ENCODE measurements at regions not wholly inside any gene's neighbourhood (a gene's known extent, or its start where the extent isn't known, plus 50 kb on each side); places are given as distances from the start of the nearest gene placed in this dataset.

DNA sequence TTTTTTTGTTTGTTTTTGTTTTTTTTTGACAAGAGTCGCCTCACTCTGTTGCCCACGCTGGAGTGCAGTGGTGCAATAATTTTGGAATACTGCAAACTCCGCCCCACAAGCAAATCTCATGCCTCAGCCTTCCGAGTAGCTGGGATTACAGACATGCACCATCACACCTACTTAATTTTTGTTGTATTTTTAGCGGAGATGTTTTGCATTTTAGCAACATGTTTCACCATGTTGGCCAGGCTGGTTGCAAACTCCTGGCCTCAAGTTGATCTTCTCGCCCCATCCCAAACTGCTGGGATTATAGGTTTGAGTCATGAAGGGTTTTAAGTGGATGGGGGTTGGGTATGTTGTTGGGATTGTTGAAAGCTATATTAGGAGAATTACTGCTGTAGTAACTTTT is 270.9 kb upstream of the LCORL start:
- Histone ChIP-seq H3K79me2 (ENCODE audit: insufficient read depth, low read length) (no peaks in the 10 kb centered on the region), H3K36me3 (replicated peaks in 1 of 2; ENCODE audit: control insufficient read depth in 1 of 2, insufficient read depth in 2 of 2, low read length in 2 of 2) (no peaks in the 10 kb centered on the region), H2AFZ (ENCODE audit: insufficient read depth, low read depth, low read length, poor library complexity, severe bottlenecking) (no peak overlapping the region), H3K4me1 (ENCODE audit: control insufficient read depth in 1 of 2, insufficient read depth in 2 of 2, low read length in 2 of 2) (no peaks in the 10 kb centered on the region), H3K4me3 (replicated peaks in 1 of 3; ENCODE audit: low read depth in 2 of 3, low read length in 3 of 3) (no peak overlapping the region), H4K20me1 (ENCODE audit: insufficient read depth, low read length) (no peaks in the 10 kb centered on the region), H3K9me3 (replicated peaks in 1 of 2; ENCODE audit: control insufficient read depth in 1 of 2, insufficient read depth in 1 of 2, low read length in 2 of 2) (peaks cover 4 to 5% of the 10 kb centered on the region in 2 donors), H3K4me2 (replicated peaks; ENCODE audit: extremely low read depth, low read length, poor library complexity, severe bottlenecking) (no peak overlapping the region), H3K27me3 (ENCODE audit: control insufficient read depth in 2 of 2, insufficient read depth in 2 of 2, low read length in 2 of 2) (no peaks in the 10 kb centered on the region), H3K9ac (ENCODE audit: insufficient read depth, low read length, poor library complexity, severe bottlenecking) (no peak overlapping the region), H3K27ac (ENCODE audit: low read depth in 1 of 2, low read length in 2 of 2) (no peak overlapping the region)
- DNase-seq, result no peak
- no peak overlapping the region for H3K27ac Mint-ChIP-seq
- H3K4me1 Mint-ChIP-seq, result no peaks in the 10 kb centered on the region
- peaks cover 0 to 6% (median 2%) of the 10 kb centered on the region in 7 donors for H3K9me3 Mint-ChIP-seq
- WGBS (ENCODE audit: insufficient coverage), result 73% methylated on average over 1 of the region's 6 CpGs
- H3K36me3 Mint-ChIP-seq, result no peaks in the 10 kb centered on the region
- TF ChIP-seq, protein P1, sequence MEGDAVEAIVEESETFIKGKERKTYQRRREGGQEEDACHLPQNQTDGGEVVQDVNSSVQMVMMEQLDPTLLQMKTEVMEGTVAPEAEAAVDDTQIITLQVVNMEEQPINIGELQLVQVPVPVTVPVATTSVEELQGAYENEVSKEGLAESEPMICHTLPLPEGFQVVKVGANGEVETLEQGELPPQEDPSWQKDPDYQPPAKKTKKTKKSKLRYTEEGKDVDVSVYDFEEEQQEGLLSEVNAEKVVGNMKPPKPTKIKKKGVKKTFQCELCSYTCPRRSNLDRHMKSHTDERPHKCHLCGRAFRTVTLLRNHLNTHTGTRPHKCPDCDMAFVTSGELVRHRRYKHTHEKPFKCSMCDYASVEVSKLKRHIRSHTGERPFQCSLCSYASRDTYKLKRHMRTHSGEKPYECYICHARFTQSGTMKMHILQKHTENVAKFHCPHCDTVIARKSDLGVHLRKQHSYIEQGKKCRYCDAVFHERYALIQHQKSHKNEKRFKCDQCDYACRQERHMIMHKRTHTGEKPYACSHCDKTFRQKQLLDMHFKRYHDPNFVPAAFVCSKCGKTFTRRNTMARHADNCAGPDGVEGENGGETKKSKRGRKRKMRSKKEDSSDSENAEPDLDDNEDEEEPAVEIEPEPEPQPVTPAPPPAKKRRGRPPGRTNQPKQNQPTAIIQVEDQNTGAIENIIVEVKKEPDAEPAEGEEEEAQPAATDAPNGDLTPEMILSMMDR (IDR thresholded peaks at IDR 0.05), result no peak
- peaks cover 0 to 2% (median 1%) of the 10 kb centered on the region in 3 donors for H3K27me3 Mint-ChIP-seq (ENCODE audit: low read depth in 3 of 3)
- H3K4me3 Mint-ChIP-seq, result no peak overlapping the region
- intact Hi-C loops (cut with micrococcal nuclease), result no loop called here

DNA sequence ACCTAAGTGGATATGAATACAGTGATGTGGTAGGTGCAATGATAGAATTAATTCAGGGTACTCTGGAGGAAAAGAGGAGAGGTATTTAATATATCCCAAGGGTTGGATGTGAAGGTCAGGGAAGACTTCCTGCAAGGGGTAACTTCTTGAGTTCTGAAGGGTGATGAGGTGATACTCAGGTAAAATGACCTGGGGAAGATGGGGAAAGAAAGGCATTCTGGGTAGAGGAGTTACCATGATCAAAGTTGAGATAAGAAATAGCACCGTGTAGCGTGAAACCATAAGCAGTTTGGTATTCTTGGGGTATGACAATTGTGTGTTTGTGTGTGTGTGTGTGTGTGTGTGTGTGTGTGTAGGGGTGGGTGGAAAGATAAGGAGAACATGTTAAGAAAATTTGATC is 270.4 kb upstream of the LCORL start:
- Histone ChIP-seq H3K36me3 (replicated peaks in 1 of 2; ENCODE audit: control insufficient read depth in 1 of 2, insufficient read depth in 2 of 2, low read length in 2 of 2) (no peaks in the 10 kb centered on the region), H3K4me1 (ENCODE audit: control insufficient read depth in 1 of 2, insufficient read depth in 2 of 2, low read length in 2 of 2) (no peaks in the 10 kb centered on the region), H3K4me3 (replicated peaks in 1 of 3; ENCODE audit: low read depth in 2 of 3, low read length in 3 of 3) (no peak overlapping the region), H4K20me1 (ENCODE audit: insufficient read depth, low read length) (no peaks in the 10 kb centered on the region), H3K79me2 (ENCODE audit: insufficient read depth, low read length) (no peaks in the 10 kb centered on the region), H3K27ac (ENCODE audit: low read depth in 1 of 2, low read length in 2 of 2) (no peak overlapping the region), H3K9me3 (replicated peaks in 1 of 2; ENCODE audit: control insufficient read depth in 1 of 2, insufficient read depth in 1 of 2, low read length in 2 of 2) (peaks cover 4 to 5% of the 10 kb centered on the region in 2 donors), H3K4me2 (replicated peaks; ENCODE audit: extremely low read depth, low read length, poor library complexity, severe bottlenecking) (no peak overlapping the region), H3K27me3 (ENCODE audit: control insufficient read depth in 2 of 2, insufficient read depth in 2 of 2, low read length in 2 of 2) (no peaks in the 10 kb centered on the region), H2AFZ (ENCODE audit: insufficient read depth, low read depth, low read length, poor library complexity, severe bottlenecking) (no peak overlapping the region), H3K9ac (ENCODE audit: insufficient read depth, low read length, poor library complexity, severe bottlenecking) (no peak overlapping the region)
- Mint-ChIP-seq H3K4me3 (no peak overlapping the region), H3K36me3 (no peaks in the 10 kb centered on the region), H3K9me3 (peaks cover 0 to 6% (median 2%) of the 10 kb centered on the region in 7 donors), H3K27ac (no peak overlapping the region), H3K27me3 (ENCODE audit: low read depth in 3 of 3) (peaks cover 0 to 2% (median 1%) of the 10 kb centered on the region in 3 donors), H3K4me1 (no peaks in the 10 kb centered on the region)
- WGBS (ENCODE audit: insufficient coverage), result 88% methylated on average over 2 of the region's 2 CpGs
- intact Hi-C loops (cut with micrococcal nuclease), result no loop called here
- DNase-seq, result no peak
- TF ChIP-seq, protein P1 (IDR thresholded peaks at IDR 0.05), result no peak
